Liver (tissue), 3 donors: ENCODE measurements at regions not wholly inside any gene's neighbourhood (a gene's known extent, or its start where the extent isn't known, plus 50 kb on each side); places are given as distances from the start of the nearest gene placed in this dataset.

Experiments
- EGR1 ChIP-seq, 2 donors: IDR thresholded peaks; 2 replicates each; pipeline ENCODE4 v1.6.1; 2016 to 2018; ENCODE audit warnings: antibody characterized with exemption in 2 of 2, low read depth in 2 of 2
- FOXA2 ChIP-seq: IDR thresholded peaks from 2 replicates; pipeline ENCODE4 v1.6.1; 2016; ENCODE audit warnings: antibody characterized with exemption
- GABPA ChIP-seq, 2 donors: IDR thresholded peaks in 1 of 2; conservative IDR thresholded peaks in 1 of 2; 2 replicates each; pipeline ENCODE4 v1.6.1; 2016; ENCODE audit warnings: antibody characterized with exemption in 2 of 2, mild to moderate bottlenecking in 1 of 2, moderate library complexity in 1 of 2
- RAD21 ChIP-seq, 2 donors: IDR thresholded peaks; 2 replicates each; pipeline ENCODE4 v1.6.1; 2016; ENCODE audit warnings: antibody characterized with exemption in 2 of 2, mild to moderate bottlenecking in 2 of 2
- TF ChIP-seq, protein P1 (sequence below): IDR thresholded peaks from 2 replicates; pipeline ENCODE4 v1.6.1; 2016; ENCODE audit warnings: antibody characterized with exemption, mild to moderate bottlenecking
- TF ChIP-seq, protein P2 (sequence below): fragments of 150-350 bp; IDR thresholded peaks from 2 replicates; pipeline ENCODE4 v1.5.1; 2017; ENCODE audit warnings: improper control_type of control experiment, low read depth, low read length; ENCODE audit not compliant: missing input control
- TF ChIP-seq, protein P3 (sequence below): IDR thresholded peaks from 2 replicates; pipeline ENCODE4 v1.6.1; 2016; ENCODE audit warnings: antibody characterized with exemption
- TF ChIP-seq, protein P4 (sequence below): IDR thresholded peaks from 2 replicates; pipeline ENCODE4 v1.6.1; 2016; ENCODE audit warnings: antibody characterized with exemption
- TF ChIP-seq, protein P5 (sequence below): IDR thresholded peaks from 2 replicates; pipeline ENCODE4 v1.6.1; 2016; ENCODE audit warnings: antibody characterized with exemption
- donor health status: healthy.
- donor health status: healthy.

DNA sequence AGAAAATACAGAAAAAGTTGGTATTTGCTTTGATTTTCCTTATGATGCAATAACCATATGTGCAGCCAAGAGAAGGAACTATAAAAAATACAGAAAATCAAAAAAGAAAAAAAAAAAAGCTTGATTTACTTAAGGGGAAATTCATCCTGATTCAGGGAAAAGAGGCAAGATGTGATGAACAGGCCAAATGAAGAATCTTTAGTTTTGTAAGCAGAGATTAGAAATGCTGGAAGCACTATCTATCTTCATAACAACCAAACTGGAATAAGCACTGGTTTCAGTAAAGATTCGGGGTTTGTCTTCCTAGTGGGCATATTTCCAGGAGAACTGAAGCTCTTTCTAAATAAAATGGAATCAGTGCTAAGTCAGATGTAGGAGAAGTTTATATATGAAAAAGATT, 82.9 kb upstream of the KCNIP4 start:
- TF ChIP-seq EGR1 (IDR thresholded peaks at IDR 0.05; ENCODE audit: low read depth in 2 of 2) (no peak), GABPA (IDR thresholded peaks at IDR 0.05 in 1 of 2, conservative IDR thresholded peaks at IDR 0.05 in 1 of 2) (no peak), FOXA2 (no peak), RAD21 (IDR thresholded peaks at IDR 0.05) (no peak)
- TF ChIP-seq, protein P1, sequence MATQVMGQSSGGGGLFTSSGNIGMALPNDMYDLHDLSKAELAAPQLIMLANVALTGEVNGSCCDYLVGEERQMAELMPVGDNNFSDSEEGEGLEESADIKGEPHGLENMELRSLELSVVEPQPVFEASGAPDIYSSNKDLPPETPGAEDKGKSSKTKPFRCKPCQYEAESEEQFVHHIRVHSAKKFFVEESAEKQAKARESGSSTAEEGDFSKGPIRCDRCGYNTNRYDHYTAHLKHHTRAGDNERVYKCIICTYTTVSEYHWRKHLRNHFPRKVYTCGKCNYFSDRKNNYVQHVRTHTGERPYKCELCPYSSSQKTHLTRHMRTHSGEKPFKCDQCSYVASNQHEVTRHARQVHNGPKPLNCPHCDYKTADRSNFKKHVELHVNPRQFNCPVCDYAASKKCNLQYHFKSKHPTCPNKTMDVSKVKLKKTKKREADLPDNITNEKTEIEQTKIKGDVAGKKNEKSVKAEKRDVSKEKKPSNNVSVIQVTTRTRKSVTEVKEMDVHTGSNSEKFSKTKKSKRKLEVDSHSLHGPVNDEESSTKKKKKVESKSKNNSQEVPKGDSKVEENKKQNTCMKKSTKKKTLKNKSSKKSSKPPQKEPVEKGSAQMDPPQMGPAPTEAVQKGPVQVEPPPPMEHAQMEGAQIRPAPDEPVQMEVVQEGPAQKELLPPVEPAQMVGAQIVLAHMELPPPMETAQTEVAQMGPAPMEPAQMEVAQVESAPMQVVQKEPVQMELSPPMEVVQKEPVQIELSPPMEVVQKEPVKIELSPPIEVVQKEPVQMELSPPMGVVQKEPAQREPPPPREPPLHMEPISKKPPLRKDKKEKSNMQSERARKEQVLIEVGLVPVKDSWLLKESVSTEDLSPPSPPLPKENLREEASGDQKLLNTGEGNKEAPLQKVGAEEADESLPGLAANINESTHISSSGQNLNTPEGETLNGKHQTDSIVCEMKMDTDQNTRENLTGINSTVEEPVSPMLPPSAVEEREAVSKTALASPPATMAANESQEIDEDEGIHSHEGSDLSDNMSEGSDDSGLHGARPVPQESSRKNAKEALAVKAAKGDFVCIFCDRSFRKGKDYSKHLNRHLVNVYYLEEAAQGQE, result no peak
- TF ChIP-seq, protein P2, sequence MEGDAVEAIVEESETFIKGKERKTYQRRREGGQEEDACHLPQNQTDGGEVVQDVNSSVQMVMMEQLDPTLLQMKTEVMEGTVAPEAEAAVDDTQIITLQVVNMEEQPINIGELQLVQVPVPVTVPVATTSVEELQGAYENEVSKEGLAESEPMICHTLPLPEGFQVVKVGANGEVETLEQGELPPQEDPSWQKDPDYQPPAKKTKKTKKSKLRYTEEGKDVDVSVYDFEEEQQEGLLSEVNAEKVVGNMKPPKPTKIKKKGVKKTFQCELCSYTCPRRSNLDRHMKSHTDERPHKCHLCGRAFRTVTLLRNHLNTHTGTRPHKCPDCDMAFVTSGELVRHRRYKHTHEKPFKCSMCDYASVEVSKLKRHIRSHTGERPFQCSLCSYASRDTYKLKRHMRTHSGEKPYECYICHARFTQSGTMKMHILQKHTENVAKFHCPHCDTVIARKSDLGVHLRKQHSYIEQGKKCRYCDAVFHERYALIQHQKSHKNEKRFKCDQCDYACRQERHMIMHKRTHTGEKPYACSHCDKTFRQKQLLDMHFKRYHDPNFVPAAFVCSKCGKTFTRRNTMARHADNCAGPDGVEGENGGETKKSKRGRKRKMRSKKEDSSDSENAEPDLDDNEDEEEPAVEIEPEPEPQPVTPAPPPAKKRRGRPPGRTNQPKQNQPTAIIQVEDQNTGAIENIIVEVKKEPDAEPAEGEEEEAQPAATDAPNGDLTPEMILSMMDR, result no peak
- TF ChIP-seq, protein P3, sequence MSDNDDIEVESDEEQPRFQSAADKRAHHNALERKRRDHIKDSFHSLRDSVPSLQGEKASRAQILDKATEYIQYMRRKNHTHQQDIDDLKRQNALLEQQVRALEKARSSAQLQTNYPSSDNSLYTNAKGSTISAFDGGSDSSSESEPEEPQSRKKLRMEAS, result no peak
- TF ChIP-seq, protein P4, sequence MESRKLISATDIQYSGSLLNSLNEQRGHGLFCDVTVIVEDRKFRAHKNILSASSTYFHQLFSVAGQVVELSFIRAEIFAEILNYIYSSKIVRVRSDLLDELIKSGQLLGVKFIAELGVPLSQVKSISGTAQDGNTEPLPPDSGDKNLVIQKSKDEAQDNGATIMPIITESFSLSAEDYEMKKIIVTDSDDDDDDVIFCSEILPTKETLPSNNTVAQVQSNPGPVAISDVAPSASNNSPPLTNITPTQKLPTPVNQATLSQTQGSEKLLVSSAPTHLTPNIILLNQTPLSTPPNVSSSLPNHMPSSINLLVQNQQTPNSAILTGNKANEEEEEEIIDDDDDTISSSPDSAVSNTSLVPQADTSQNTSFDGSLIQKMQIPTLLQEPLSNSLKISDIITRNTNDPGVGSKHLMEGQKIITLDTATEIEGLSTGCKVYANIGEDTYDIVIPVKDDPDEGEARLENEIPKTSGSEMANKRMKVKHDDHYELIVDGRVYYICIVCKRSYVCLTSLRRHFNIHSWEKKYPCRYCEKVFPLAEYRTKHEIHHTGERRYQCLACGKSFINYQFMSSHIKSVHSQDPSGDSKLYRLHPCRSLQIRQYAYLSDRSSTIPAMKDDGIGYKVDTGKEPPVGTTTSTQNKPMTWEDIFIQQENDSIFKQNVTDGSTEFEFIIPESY, result no peak
- TF ChIP-seq, protein P5, sequence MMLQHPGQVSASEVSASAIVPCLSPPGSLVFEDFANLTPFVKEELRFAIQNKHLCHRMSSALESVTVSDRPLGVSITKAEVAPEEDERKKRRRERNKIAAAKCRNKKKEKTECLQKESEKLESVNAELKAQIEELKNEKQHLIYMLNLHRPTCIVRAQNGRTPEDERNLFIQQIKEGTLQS, result no peak
